ENCODE measurements at regions not wholly inside any gene's neighbourhood (a gene's known extent, or its start where the extent isn't known, plus 50 kb on each side); places are given as distances from the start of the nearest gene placed in this dataset.

DNA sequence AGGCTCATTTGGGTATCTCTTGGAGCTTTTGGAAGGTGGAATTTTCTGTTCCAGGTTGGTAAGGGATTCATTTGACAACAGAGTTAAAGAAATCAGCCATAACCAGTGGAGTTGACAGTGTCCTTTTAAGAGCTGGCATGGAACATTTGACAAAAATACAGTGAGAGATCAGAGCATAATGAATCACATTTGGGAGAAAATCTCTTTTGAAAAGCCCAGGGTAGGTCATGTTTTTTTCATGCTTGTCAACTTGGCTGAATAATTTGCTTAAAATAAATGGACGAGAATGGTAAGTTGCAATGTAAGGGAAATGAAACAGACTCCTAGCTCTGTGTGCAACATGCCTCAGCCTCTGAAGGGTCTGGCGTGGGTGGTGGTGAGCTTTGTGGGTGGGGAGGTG lies 235.3 kb upstream of the N4BP1 start:
- peaks cover 4% of the 10 kb centered on the region for H3K27me3 Mint-ChIP-seq
- H3K36me3 Mint-ChIP-seq (ENCODE audit: low read depth) = no peaks in the 10 kb centered on the region
- no peak overlapping the region for H3K27ac Mint-ChIP-seq
- H3K4me1 Mint-ChIP-seq = no peaks in the 10 kb centered on the region
- peaks cover 5% of the 10 kb centered on the region for H3K9me3 Mint-ChIP-seq
- ATAC-seq (replicated peaks) = no peak
- no peak overlapping the region for H3K4me3 Mint-ChIP-seq

DNA sequence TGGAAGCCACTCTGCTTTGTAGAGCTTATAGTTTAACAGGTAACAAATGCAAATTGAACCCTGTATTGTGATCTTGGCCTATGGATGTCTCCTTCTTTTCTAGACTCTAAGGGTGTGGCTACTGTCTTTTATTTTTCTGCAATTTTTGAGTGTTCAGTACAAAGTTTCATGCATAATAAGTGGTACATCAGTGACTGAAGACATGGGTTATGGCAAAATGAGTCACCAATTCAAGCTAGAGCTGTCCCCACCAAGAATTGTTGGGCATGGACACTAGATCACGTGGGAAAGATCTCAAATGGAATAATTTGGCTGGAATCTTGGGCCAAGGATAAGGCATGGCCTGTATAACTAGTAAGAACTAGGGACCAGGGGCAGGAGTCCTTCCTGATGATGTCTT lies 228.4 kb upstream of the N4BP1 start:
- H3K36me3 Mint-ChIP-seq (ENCODE audit: low read depth) = no peaks in the 10 kb centered on the region
- H3K27me3 Mint-ChIP-seq = peaks cover 4% of the 10 kb centered on the region
- H3K9me3 Mint-ChIP-seq = peaks cover 5% of the 10 kb centered on the region

DNA sequence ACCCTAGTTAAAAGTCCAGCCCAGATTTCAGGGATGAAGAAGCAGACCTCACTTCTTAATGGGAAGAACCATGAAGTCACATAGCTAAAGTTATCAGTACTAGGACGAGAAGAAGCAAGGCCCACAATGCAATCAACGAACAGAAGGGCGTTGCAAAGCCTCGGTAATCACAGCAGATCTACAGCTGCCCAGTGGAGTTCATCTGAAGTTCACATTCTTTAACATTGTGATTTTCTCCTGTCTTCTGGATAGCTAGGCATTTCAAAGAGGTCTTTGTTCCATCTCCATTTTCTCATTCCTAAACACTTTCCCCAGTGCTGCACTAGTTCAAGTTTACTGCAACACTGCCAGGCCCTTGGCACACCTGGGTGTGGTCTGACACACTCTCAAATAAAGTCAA lies 226.7 kb upstream of the N4BP1 start:
- no peaks in the 10 kb centered on the region for H3K27me3 Mint-ChIP-seq
- no peaks in the 10 kb centered on the region for H3K4me1 Mint-ChIP-seq
- no peaks in the 10 kb centered on the region for H3K36me3 Mint-ChIP-seq (ENCODE audit: low read depth)
- ATAC-seq (replicated peaks) = no peak
- no peak overlapping the region for H3K4me3 Mint-ChIP-seq
- H3K27ac Mint-ChIP-seq = no peak overlapping the region
- H3K9me3 Mint-ChIP-seq = no peaks in the 10 kb centered on the region

More for the DNA sequence above, 228.4 kb upstream of the N4BP1 start:
- H3K4me1 Mint-ChIP-seq = no peaks in the 10 kb centered on the region
- no peak for ATAC-seq (replicated peaks)
- no peak overlapping the region for H3K27ac Mint-ChIP-seq
- H3K4me3 Mint-ChIP-seq = no peak overlapping the region

GRCh38 chr16:48836067-48836466 lies 226.1 kb upstream of the N4BP1 start:
- Mint-ChIP-seq H3K4me1 (no peaks in the 10 kb centered on the region), H3K36me3 (ENCODE audit: low read depth) (no peaks in the 10 kb centered on the region), H3K27ac (no peak overlapping the region), H3K27me3 (no peaks in the 10 kb centered on the region), H3K9me3 (no peaks in the 10 kb centered on the region), H3K4me3 (no peak overlapping the region)
- no peak for ATAC-seq (replicated peaks)

DNA sequence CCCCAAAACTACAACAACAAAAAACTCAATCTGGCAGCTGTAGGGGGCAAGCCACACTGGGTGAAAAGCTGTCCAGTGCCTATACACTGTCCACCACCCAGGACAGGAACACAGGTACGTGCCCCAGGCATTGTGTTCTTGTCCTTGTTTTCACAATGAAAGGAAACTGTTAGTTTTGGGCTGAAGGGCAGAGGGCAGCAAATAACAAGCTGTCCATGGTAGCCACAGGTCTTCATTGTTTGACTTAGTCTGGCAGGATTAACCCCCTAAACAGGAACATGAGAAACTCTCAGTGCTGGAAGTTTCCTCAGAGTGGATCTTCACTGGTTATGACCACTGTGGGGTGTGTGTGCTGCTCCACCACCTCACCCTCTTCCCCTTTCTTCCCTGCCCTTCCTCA lies 224.6 kb upstream of the N4BP1 start:
- Mint-ChIP-seq H3K27ac (no peak overlapping the region), H3K36me3 (ENCODE audit: low read depth) (no peaks in the 10 kb centered on the region), H3K4me3 (no peak overlapping the region), H3K9me3 (no peaks in the 10 kb centered on the region), H3K4me1 (no peaks in the 10 kb centered on the region), H3K27me3 (no peaks in the 10 kb centered on the region)
- no peak for ATAC-seq (replicated peaks)

- H3K27ac Mint-ChIP-seq = no peak overlapping the region
- ATAC-seq (replicated peaks) = no peak
- H3K9me3 Mint-ChIP-seq = no peaks in the 10 kb centered on the region
- H3K4me1 Mint-ChIP-seq = no peaks in the 10 kb centered on the region
- no peak overlapping the region for H3K4me3 Mint-ChIP-seq
- no peaks in the 10 kb centered on the region for H3K27me3 Mint-ChIP-seq
- H3K36me3 Mint-ChIP-seq (ENCODE audit: low read depth) = no peaks in the 10 kb centered on the region
Measured at GRCh38 chr16:48833461-48833860, 223.5 kb upstream of the N4BP1 start.

- Mint-ChIP-seq H3K27ac (no peak overlapping the region), H3K36me3 (ENCODE audit: low read depth) (no peaks in the 10 kb centered on the region), H3K4me1 (no peaks in the 10 kb centered on the region), H3K27me3 (peaks cover 3% of the 10 kb centered on the region), H3K4me3 (no peak overlapping the region), H3K9me3 (peaks cover 4% of the 10 kb centered on the region)
- no peak for ATAC-seq (replicated peaks)
Measured at GRCh38 chr16:48831076-48831722, 221.2 kb upstream of the N4BP1 start.

DNA sequence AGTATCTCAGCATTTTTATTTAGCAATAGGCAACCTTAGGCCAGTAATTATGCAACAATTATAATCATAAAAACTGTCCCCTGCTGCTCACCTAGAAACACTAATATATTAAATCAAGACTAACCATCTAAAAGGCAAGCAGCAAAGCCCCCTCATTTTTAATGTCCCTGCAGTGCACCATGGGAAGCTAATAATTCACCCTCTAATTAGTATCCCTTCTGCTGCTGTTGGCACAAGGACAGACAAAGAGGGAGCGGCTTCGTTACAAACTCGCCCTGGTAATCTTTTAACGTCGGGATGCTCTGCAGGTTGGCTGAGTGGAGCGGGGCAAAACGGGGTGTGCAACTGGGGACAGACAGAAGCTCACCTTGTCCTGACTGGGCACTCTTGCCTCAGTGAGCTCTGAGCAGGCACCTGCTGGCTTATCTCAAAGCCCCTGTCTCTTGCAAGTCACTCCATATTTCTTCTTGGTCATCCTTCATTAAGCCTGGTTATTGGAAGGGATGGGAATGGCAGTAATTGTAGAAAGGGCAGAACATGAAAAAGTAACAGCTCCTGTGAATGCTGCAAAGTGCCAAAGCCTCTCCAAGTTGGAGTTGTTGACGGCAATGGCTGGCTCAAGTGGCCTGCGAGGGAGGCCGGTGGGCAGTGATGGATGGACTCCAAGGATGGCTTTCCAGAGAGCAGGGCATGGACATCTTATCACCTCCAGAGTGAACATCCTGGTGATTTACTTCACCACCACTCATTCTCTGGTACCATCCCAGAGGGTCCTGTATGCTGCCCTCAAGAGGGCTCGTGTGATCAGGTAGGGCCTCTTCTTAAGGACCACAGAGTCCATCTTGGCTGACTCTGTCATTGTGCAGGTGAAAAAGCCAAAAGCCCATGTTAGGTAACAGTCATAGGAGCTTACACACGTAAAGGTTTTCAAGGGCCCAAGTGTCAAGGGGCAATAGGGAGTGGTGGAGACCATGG lies 219.6 kb upstream of the N4BP1 start:
- Mint-ChIP-seq H3K4me1 (no peaks in the 10 kb centered on the region), H3K27me3 (peaks cover 3% of the 10 kb centered on the region), H3K36me3 (ENCODE audit: low read depth) (no peaks in the 10 kb centered on the region), H3K4me3 (no peak overlapping the region), H3K9me3 (peaks cover 4% of the 10 kb centered on the region), H3K27ac (no peak overlapping the region)
- no peak for ATAC-seq (replicated peaks)

GRCh38 chr16:48824271-48824670 lies 214.3 kb upstream of the N4BP1 start:
- Mint-ChIP-seq H3K27me3 (peaks cover 3% of the 10 kb centered on the region), H3K36me3 (ENCODE audit: low read depth) (no peaks in the 10 kb centered on the region), H3K4me1 (no peaks in the 10 kb centered on the region), H3K4me3 (no peak overlapping the region), H3K27ac (no peak overlapping the region), H3K9me3 (peaks cover 10% of the 10 kb centered on the region)
- no peak for ATAC-seq (replicated peaks)

DNA sequence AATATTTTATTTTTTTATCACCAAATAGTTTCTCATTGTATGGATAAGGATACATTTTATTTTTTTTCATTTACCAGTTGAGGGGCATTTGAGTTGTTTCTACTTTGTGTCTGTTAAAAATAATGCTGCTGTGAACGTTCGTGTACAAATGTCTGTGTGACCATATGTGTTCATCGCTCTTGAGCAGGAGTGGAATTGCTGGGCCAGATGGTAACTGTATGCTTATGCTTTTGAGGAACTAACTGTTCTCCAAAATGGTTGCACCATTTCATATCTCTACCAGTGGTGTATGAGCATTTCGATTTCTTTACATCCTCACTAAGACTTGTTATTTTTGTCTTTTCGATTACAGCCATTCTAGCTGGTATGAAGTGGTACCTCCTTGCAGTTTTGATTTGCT lies 212.5 kb upstream of the N4BP1 start:
- Mint-ChIP-seq H3K27ac (no peak overlapping the region), H3K4me1 (no peaks in the 10 kb centered on the region), H3K9me3 (peaks cover 10% of the 10 kb centered on the region), H3K27me3 (peaks cover 3% of the 10 kb centered on the region), H3K36me3 (ENCODE audit: low read depth) (no peaks in the 10 kb centered on the region), H3K4me3 (no peak overlapping the region)
- no peak for ATAC-seq (replicated peaks)

DNA sequence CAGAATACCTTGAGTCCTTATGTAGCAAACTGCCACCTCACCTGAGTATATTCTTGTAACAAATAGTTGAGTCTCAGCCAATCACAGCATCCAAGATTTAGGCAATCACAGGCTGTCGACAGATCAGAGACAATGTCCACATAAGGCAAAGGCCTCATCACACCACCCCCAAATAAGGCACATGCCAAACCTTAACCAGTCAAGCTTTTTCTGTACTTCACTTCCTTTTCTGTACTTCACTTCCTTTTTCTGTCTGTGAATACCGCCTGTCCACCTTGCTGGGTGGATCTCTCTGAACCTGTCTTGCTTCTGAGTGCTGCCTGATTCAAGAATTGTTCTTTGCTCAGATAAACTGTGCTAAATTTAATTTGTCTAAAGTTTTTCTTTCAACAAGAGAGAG lies 210.4 kb upstream of the N4BP1 start:
- Mint-ChIP-seq H3K4me1 (no peaks in the 10 kb centered on the region), H3K27me3 (no peaks in the 10 kb centered on the region), H3K36me3 (ENCODE audit: low read depth) (no peaks in the 10 kb centered on the region), H3K9me3 (peaks cover 6% of the 10 kb centered on the region), H3K27ac (no peak overlapping the region), H3K4me3 (no peak overlapping the region)
- ATAC-seq (replicated peaks) = no peak

DNA sequence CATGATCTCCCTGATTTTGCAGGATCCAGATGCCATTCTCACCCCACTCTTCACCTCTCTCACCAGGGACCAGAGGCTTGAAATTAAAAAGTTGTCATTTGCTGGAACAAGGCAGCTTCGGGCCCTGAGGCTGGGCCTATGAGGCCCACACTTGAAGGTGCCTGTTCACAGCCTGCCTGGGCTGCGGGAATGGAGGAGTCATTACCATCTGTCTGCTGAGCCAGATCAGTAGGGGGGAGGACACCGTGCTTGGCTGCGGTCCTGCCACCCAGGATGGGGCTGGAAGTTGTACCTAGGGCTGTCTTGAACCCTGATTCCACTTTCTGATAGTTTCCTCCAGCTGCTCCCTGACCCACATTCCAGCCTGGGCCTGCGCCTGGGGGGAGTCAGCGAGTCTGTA lies 208.3 kb upstream of the N4BP1 start:
- Mint-ChIP-seq H3K4me3 (no peak overlapping the region), H3K9me3 (peaks cover 6% of the 10 kb centered on the region), H3K36me3 (ENCODE audit: low read depth) (no peaks in the 10 kb centered on the region), H3K27ac (no peak overlapping the region), H3K4me1 (no peaks in the 10 kb centered on the region), H3K27me3 (peaks cover 1% of the 10 kb centered on the region)
- ATAC-seq (replicated peaks) = no peak

GRCh38 chr16:48817032-48817431 lies 207.1 kb upstream of the N4BP1 start:
- Mint-ChIP-seq H3K4me1 (no peaks in the 10 kb centered on the region), H3K36me3 (ENCODE audit: low read depth) (peaks cover 3% of the 10 kb centered on the region), H3K9me3 (peaks cover 6% of the 10 kb centered on the region), H3K4me3 (no peak overlapping the region), H3K27ac (no peak overlapping the region), H3K27me3 (peaks cover 10% of the 10 kb centered on the region)
- ATAC-seq (replicated peaks) = no peak

- Mint-ChIP-seq H3K27ac (no peak overlapping the region), H3K9me3 (peaks cover 3% of the 10 kb centered on the region), H3K4me3 (no peak overlapping the region), H3K4me1 (peaks cover 3% of the 10 kb centered on the region), H3K36me3 (ENCODE audit: low read depth) (peaks cover 8% of the 10 kb centered on the region), H3K27me3 (peaks cover 16% of the 10 kb centered on the region)
- no peak for ATAC-seq (replicated peaks)
Measured at GRCh38 chr16:48816393-48816792, 206.4 kb upstream of the N4BP1 start.

- Mint-ChIP-seq H3K4me3 (no peak overlapping the region), H3K36me3 (ENCODE audit: low read depth) (peaks cover 8% of the 10 kb centered on the region)
Measured at GRCh38 chr16:48814994-48815393, 205.0 kb upstream of the N4BP1 start.

More at GRCh38 chr16:48814994-48815393, 205.0 kb upstream of the N4BP1 start:
- Mint-ChIP-seq H3K9me3 (no peaks in the 10 kb centered on the region), H3K27me3 (peaks cover 21% of the 10 kb centered on the region), H3K4me1 (peaks cover 5% of the 10 kb centered on the region), H3K27ac (no peak overlapping the region)
- ATAC-seq (replicated peaks) = no peak
